HT-29 (cell line): ENCODE measurements at regions not wholly inside any gene's neighbourhood (a gene's known extent, or its start where the extent isn't known, plus 50 kb on each side); places are given as distances from the start of the nearest gene placed in this dataset.

Experiments
- DNase-seq: peaks from one replicate; pipeline ENCODE4 v3.0.0-alpha.2; 2015; ENCODE audit warnings: low spot score

- peak; percentile 91 for DNase-seq
Observed at GRCh38 chr5:56350597-56351170, 117.6 kb upstream of the ANKRD55 start.

GRCh38 chr5:56350011-56350596 is 117.0 kb upstream of the ANKRD55 start:
- no peak for DNase-seq

DNA sequence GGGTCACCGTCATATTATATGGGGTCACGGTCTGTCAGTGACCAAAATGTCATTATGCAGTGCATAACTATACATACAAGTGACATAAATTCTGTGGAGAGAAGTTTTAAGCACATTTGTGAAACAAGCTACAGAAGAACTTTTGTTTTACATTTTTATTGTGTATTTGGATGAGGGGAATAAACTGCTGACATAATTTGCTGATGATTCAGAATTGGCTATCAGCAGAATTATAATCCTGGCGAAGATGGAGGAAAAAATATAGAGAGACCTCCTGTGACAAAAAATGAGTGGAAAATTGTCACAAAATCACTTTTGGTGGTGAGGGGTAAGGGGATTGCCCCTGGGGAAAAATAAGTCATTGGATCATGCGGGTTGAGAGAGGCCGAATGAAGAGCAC is 116.3 kb upstream of the ANKRD55 start:
- no peak for DNase-seq

GRCh38 chr5:56346741-56347535 is 113.8 kb upstream of the ANKRD55 start:
- DNase-seq = peak; percentile 81

GRCh38 chr5:56346044-56346710 is 113.0 kb upstream of the ANKRD55 start:
- DNase-seq = no peak

DNA sequence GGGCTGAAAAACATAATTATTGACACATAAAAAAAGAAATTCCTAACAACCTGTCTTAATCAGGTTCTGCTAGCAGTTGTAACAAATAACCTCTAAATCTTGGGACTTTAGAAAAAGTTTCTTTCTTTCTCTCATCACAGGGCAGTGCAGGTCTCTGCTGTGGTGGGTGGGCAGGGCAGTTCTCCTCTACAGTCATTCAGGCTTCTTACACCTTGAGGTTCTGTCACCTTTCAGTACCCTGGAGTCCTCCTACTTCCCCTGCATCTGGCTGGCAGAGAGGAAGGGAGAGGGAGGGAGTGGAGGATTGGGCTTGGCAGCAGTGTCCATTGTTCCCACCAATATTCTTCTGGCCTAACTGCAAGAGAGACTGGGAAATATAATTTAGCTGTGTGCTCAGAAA is 112.2 kb upstream of the ANKRD55 start:
- DNase-seq = no peak

- DNase-seq = no peak
Observed at GRCh38 chr5:56344594-56344993, 111.5 kb upstream of the ANKRD55 start.

GRCh38 chr5:56343988-56344387 is 110.9 kb upstream of the ANKRD55 start:
- DNase-seq = no peak

- no peak for DNase-seq
Observed at GRCh38 chr5:56342616-56343015, 109.5 kb upstream of the ANKRD55 start.

- DNase-seq = no peak
Observed at GRCh38 chr5:56340196-56340980, 107.3 kb upstream of the ANKRD55 start.

DNA sequence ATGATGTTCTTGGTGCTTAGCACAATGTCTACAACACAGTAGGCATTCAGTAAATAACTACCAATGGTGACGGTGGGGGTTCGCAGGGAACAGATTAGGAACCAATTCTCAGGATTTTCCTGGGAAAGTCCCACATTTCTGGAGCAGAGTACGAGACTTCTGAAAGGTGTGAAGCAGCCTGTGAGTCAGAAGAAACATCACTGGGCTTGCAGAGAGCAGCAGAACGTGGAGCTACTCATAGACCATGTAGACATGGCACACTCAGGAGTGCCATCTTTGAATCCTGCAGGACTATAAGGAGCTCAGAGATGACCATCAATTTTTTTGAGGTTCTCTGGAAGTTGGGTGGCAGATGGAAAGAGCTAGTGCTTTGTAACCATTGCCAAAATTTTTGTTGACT is 106.6 kb upstream of the ANKRD55 start:
- no peak for DNase-seq

- no peak for DNase-seq
Observed at GRCh38 chr5:56337715-56338319, 104.7 kb upstream of the ANKRD55 start.

DNA sequence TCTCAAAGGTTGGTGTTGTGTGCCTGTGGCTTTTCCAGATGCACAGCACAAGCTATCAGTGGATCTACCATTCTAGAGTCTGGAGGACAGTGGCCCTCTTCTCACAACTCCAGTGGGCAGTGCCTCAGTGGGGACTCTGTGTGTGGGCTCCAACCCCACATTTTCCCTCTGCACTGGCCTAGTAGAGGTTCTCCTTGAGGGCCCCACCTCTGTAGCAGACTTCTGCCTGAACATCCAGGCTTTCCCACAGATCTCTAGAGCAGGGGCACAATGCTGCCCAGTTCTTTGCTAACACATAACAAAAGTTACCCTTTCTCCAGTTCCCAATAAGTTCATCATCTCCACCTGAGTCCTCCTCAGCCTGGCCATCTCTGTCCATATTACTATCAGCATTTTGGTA is 102.1 kb upstream of the ANKRD55 start:
- no peak for DNase-seq

GRCh38 chr5:56330806-56331205 is 97.7 kb upstream of the ANKRD55 start:
- DNase-seq = no peak

GRCh38 chr5:56330167-56330566 is 97.0 kb upstream of the ANKRD55 start:
- DNase-seq = no peak

DNA sequence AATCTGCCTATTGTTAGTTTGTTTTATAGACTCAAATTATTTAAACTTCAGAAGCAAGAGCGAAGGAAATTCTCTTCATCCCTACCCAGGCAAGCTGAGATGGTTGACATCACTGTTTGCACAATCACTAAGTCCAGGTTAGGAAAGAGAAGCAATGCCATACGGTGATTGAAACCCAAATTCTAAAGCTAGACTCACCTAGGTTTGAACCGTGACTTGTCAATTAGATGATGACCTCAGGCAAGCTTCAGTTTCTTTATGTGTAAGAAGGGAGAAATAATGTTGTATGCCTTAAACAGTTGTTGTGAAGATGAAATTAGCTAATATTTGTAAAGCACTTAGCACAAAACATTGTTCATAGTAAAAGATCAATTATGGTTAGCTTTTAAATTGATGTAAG is 96.5 kb upstream of the ANKRD55 start:
- peak; percentile 30 for DNase-seq

GRCh38 chr5:56328753-56329560 is 95.8 kb upstream of the ANKRD55 start:
- peak; percentile 55 for DNase-seq

- DNase-seq = no peak
Observed at GRCh38 chr5:56327809-56328208, 94.7 kb upstream of the ANKRD55 start.

- DNase-seq = no peak
Observed at GRCh38 chr5:56326770-56327169, 93.6 kb upstream of the ANKRD55 start.

GRCh38 chr5:56326116-56326515 is 93.0 kb upstream of the ANKRD55 start:
- DNase-seq = no peak
